ENCODE measurements at regions not wholly inside any gene's neighbourhood (a gene's known extent, or its start where the extent isn't known, plus 50 kb on each side); places are given as distances from the start of the nearest gene placed in this dataset.

DNA sequence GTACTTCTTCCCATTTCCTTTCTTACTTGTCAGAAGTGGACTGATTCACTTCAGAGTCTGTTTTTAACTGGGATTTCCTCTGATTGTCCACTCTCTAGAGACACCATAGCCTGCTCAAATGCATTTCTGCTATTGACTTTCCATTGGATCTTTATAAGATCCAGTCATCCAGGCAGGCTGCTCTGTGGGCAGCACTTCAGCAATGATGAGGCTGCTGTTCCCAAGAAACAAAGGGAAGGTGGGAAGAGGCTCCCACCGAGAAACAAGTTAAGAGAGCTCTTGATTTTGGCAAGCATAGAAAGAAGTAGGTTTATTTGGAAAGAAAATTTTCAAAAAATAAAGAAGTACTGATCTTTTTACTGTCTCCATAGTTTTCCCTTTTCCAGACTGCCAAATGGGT, 125.8 kb upstream of the STARD13 start:
- no peak overlapping the region for H3K4me3 ChIP-seq (ENCODE audit: low read depth in 1 of 3, low read length in 3 of 3)
- DNase-seq (ENCODE audit: low spot score) = no peak
- no peaks in the 10 kb centered on the region for H3K9me3 ChIP-seq (ENCODE audit: control insufficient read depth in 4 of 4, low read length in 3 of 4)
- H3K27ac ChIP-seq (ENCODE audit: low read depth in 1 of 2, low read length in 2 of 2) = no peak overlapping the region
- 84% methylated on average over 1 of the region's 1 CpG for WGBS
- H3K36me3 ChIP-seq (ENCODE audit: control insufficient read depth in 4 of 4, insufficient read depth in 3 of 4, low read depth in 1 of 4, low read length in 3 of 4) = no peaks in the 10 kb centered on the region
- TF ChIP-seq HNF4A (conservative IDR thresholded peaks at IDR 0.05) = no peak
- TF ChIP-seq, protein P1, sequence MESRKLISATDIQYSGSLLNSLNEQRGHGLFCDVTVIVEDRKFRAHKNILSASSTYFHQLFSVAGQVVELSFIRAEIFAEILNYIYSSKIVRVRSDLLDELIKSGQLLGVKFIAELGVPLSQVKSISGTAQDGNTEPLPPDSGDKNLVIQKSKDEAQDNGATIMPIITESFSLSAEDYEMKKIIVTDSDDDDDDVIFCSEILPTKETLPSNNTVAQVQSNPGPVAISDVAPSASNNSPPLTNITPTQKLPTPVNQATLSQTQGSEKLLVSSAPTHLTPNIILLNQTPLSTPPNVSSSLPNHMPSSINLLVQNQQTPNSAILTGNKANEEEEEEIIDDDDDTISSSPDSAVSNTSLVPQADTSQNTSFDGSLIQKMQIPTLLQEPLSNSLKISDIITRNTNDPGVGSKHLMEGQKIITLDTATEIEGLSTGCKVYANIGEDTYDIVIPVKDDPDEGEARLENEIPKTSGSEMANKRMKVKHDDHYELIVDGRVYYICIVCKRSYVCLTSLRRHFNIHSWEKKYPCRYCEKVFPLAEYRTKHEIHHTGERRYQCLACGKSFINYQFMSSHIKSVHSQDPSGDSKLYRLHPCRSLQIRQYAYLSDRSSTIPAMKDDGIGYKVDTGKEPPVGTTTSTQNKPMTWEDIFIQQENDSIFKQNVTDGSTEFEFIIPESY (IDR thresholded peaks at IDR 0.05) = no peak
- TF ChIP-seq FOXA2 (IDR thresholded peaks at IDR 0.05) = no peak
- no peak for TF ChIP-seq YY1 (IDR thresholded peaks at IDR 0.05)
- TF ChIP-seq, protein P2, sequence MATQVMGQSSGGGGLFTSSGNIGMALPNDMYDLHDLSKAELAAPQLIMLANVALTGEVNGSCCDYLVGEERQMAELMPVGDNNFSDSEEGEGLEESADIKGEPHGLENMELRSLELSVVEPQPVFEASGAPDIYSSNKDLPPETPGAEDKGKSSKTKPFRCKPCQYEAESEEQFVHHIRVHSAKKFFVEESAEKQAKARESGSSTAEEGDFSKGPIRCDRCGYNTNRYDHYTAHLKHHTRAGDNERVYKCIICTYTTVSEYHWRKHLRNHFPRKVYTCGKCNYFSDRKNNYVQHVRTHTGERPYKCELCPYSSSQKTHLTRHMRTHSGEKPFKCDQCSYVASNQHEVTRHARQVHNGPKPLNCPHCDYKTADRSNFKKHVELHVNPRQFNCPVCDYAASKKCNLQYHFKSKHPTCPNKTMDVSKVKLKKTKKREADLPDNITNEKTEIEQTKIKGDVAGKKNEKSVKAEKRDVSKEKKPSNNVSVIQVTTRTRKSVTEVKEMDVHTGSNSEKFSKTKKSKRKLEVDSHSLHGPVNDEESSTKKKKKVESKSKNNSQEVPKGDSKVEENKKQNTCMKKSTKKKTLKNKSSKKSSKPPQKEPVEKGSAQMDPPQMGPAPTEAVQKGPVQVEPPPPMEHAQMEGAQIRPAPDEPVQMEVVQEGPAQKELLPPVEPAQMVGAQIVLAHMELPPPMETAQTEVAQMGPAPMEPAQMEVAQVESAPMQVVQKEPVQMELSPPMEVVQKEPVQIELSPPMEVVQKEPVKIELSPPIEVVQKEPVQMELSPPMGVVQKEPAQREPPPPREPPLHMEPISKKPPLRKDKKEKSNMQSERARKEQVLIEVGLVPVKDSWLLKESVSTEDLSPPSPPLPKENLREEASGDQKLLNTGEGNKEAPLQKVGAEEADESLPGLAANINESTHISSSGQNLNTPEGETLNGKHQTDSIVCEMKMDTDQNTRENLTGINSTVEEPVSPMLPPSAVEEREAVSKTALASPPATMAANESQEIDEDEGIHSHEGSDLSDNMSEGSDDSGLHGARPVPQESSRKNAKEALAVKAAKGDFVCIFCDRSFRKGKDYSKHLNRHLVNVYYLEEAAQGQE (IDR thresholded peaks at IDR 0.05) = no peak
- TF ChIP-seq CTCF (IDR thresholded peaks at IDR 0.05; ENCODE audit: low read depth, low read length, missing input control) = no peak
- no peak for TF ChIP-seq HNF4G (IDR thresholded peaks at IDR 0.05)
- TF ChIP-seq RXRA (IDR thresholded peaks at IDR 0.05) = no peak
- no peak for TF ChIP-seq JUND (IDR thresholded peaks at IDR 0.05)
- H3K27me3 ChIP-seq (ENCODE audit: control insufficient read depth in 4 of 4, insufficient read depth in 4 of 4, low read length in 3 of 4) = no peaks in the 10 kb centered on the region
- H3K4me1 ChIP-seq (ENCODE audit: control insufficient read depth in 4 of 4, insufficient read depth in 4 of 4, low read length in 3 of 4) = no peaks in the 10 kb centered on the region
- no peak overlapping the region for H3K9ac ChIP-seq (ENCODE audit: low read depth in 1 of 2, low read length in 2 of 2)

- Histone ChIP-seq H3K4me3 (ENCODE audit: low read depth in 1 of 3, low read length in 3 of 3) (no peak overlapping the region), H3K36me3 (ENCODE audit: control insufficient read depth in 4 of 4, insufficient read depth in 3 of 4, low read depth in 1 of 4, low read length in 3 of 4) (no peaks in the 10 kb centered on the region), H3K27me3 (ENCODE audit: control insufficient read depth in 4 of 4, insufficient read depth in 4 of 4, low read length in 3 of 4) (no peaks in the 10 kb centered on the region), H3K4me1 (ENCODE audit: control insufficient read depth in 4 of 4, insufficient read depth in 4 of 4, low read length in 3 of 4) (no peaks in the 10 kb centered on the region), H3K9ac (ENCODE audit: low read depth in 1 of 2, low read length in 2 of 2) (no peak overlapping the region), H3K27ac (ENCODE audit: low read depth in 1 of 2, low read length in 2 of 2) (no peak overlapping the region), H3K9me3 (ENCODE audit: control insufficient read depth in 4 of 4, low read length in 3 of 4) (no peaks in the 10 kb centered on the region)
- 97% methylated on average over 1 of the region's 1 CpG for WGBS
- DNase-seq (ENCODE audit: low spot score) = no peak
- TF ChIP-seq, protein P3, sequence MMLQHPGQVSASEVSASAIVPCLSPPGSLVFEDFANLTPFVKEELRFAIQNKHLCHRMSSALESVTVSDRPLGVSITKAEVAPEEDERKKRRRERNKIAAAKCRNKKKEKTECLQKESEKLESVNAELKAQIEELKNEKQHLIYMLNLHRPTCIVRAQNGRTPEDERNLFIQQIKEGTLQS (IDR thresholded peaks at IDR 0.05) = no peak
- TF ChIP-seq FOXA2 (IDR thresholded peaks at IDR 0.05) = no peak
- no peak for TF ChIP-seq HNF4G (IDR thresholded peaks at IDR 0.05)
- no peak for TF ChIP-seq CTCF (IDR thresholded peaks at IDR 0.05; ENCODE audit: low read depth, low read length, missing input control)
- TF ChIP-seq, protein P2 (IDR thresholded peaks at IDR 0.05) = no peak
- TF ChIP-seq MAX (IDR thresholded peaks at IDR 0.05) = no peak
- TF ChIP-seq EGR1 (IDR thresholded peaks at IDR 0.05; ENCODE audit: low read depth in 2 of 2) = no peak
- no peak for TF ChIP-seq JUND (IDR thresholded peaks at IDR 0.05)
- TF ChIP-seq, protein P1 (IDR thresholded peaks at IDR 0.05) = no peak
- no peak for TF ChIP-seq GABPA (IDR thresholded peaks at IDR 0.05 in 1 of 2, conservative IDR thresholded peaks at IDR 0.05 in 1 of 2)
- TF ChIP-seq NR2F2 (IDR thresholded peaks at IDR 0.05) = no peak
- TF ChIP-seq FOXA1 (IDR thresholded peaks at IDR 0.05) = no peak
These were observed 130.3 kb upstream of the STARD13 start for GRCh38 chr13:33415822-33416221.
